HG03378 (cell line): ENCODE measurements at regions not wholly inside any gene's neighbourhood (a gene's known extent, or its start where the extent isn't known, plus 50 kb on each side); places are given as distances from the start of the nearest gene placed in this dataset.
"Not testable (repeated sequence)": the region's sequence is repeated elsewhere in the genome, so short reads cannot be mapped to it uniquely, and the experiment has no call there.

Source experiments
- ATAC-seq: cut with Tn5 transposase; IDR thresholded peaks from one replicate; pipeline ENCODE4 v1.9.1; 2021; ENCODE audit warnings: mild to moderate bottlenecking, moderate library complexity; ENCODE audit not compliant: unreplicated experiment

- no peak for ATAC-seq
Measured at GRCh38 chr21:15119486-15119885, 54.7 kb upstream of the NRIP1 start.

- no peak for ATAC-seq
Measured at GRCh38 chr21:15121097-15121654, 56.4 kb upstream of the NRIP1 start.

GRCh38 chr21:15121655-15122120, 56.9 kb upstream of the NRIP1 start:
- no peak for ATAC-seq

GRCh38 chr21:15122241-15122640, 57.4 kb upstream of the NRIP1 start:
- no peak for ATAC-seq

GRCh38 chr21:15124731-15125130, 59.9 kb upstream of the NRIP1 start:
- no peak for ATAC-seq

- ATAC-seq = no peak
Measured at GRCh38 chr21:15126948-15127347, 62.1 kb upstream of the NRIP1 start.

GRCh38 chr21:15127437-15127836, 62.6 kb upstream of the NRIP1 start:
- no peak for ATAC-seq

- no peak for ATAC-seq
Measured at GRCh38 chr21:15128267-15128666, 63.5 kb upstream of the NRIP1 start.

- ATAC-seq = not testable (repeated sequence)
Measured at GRCh38 chr21:15128714-15129113, 63.9 kb upstream of the NRIP1 start.

- ATAC-seq = no peak
Measured at GRCh38 chr21:15130326-15130725, 65.5 kb upstream of the NRIP1 start.

GRCh38 chr21:15130751-15131150, 66.0 kb upstream of the NRIP1 start:
- no peak for ATAC-seq

- ATAC-seq = no peak
Measured at GRCh38 chr21:15132781-15133180, 68.0 kb upstream of the NRIP1 start.

- ATAC-seq = no peak
Measured at GRCh38 chr21:15134701-15135470, 70.1 kb upstream of the NRIP1 start.

GRCh38 chr21:15135867-15136629, 71.2 kb upstream of the NRIP1 start:
- no peak for ATAC-seq

GRCh38 chr21:15138490-15138889, 73.7 kb upstream of the NRIP1 start:
- no peak for ATAC-seq

- no peak for ATAC-seq
Measured at GRCh38 chr21:15139898-15140297, 75.1 kb upstream of the NRIP1 start.

- ATAC-seq = no peak
Measured at GRCh38 chr21:15140321-15141019, 75.7 kb upstream of the NRIP1 start.

- no peak for ATAC-seq
Measured at GRCh38 chr21:15141261-15141970, 76.6 kb upstream of the NRIP1 start.

GRCh38 chr21:15144026-15144425, 79.2 kb upstream of the NRIP1 start:
- no peak for ATAC-seq

- no peak for ATAC-seq
Measured at GRCh38 chr21:15148437-15148836, 83.6 kb upstream of the NRIP1 start.
